Uterus (tissue), 3 donors: ENCODE measurements at regions not wholly inside any gene's neighbourhood (a gene's known extent, or its start where the extent isn't known, plus 50 kb on each side); places are given as distances from the start of the nearest gene placed in this dataset.

Experiments used
- DNase-seq, 2 donors: peaks; one replicate each; pipeline ENCODE4 v3.0.0-alpha.2; 2019 to 2020
- H3K27ac ChIP-seq, 2 donors: fragments of 200-600 bp; sonication (generic); 1 replicate in 1 of 2; 2 replicates in 1 of 2; pipeline ENCODE4 v1.5.1; 2016 to 2018
- H3K27me3 ChIP-seq, 2 donors: fragments of 200-600 bp; sonication (generic); one replicate each; pipeline ENCODE4 v1.5.1; 2018 to 2019; ENCODE audit warnings: control low read depth in 1 of 2
- H3K36me3 ChIP-seq, 2 donors: fragments of 200-600 bp; sonication (generic); one replicate each; pipeline ENCODE4 v1.5.1; 2019; ENCODE audit warnings: control low read depth in 1 of 2
- H3K4me1 ChIP-seq, 2 donors: fragments of 200-600 bp; sonication (generic); one replicate each; pipeline ENCODE4 v1.5.1; 2018 to 2019; ENCODE audit warnings: control low read depth in 1 of 2
- H3K4me3 ChIP-seq, 2 donors: fragments of 200-600 bp; sonication (generic); 1 replicate in 1 of 2; 2 replicates in 1 of 2; pipeline ENCODE4 v1.5.1; 2018 to 2019; ENCODE audit warnings: mild to moderate bottlenecking in 1 of 2
- H3K9me3 ChIP-seq, 2 donors: fragments of 200-600 bp; sonication (generic); one replicate each; pipeline ENCODE4 v1.5.1; 2019; ENCODE audit warnings: control low read depth in 1 of 2
- CTCF ChIP-seq, 4 experiments: fragments of 200-600 bp in 2 of 4; fragments of 450-650 bp in 2 of 4; sonication (generic) in 2 of 4; IDR thresholded peaks; one replicate each; pipeline ENCODE4 v1.5.1; 2016 to 2019; ENCODE audit warnings: antibody characterized with exemption in 4 of 4, mild to moderate bottlenecking in 2 of 4, moderate library complexity in 1 of 4
- POLR2A ChIP-seq, 2 donors: fragments of 450-650 bp; IDR thresholded peaks; one replicate each; pipeline ENCODE4 v1.6.1; 2016; ENCODE audit warnings: antibody characterized with exemption in 2 of 2, mild to moderate bottlenecking in 1 of 2, moderate library complexity in 1 of 2
- intact Hi-C: fragments of 100-400 bp; cut with DNase I; formaldehyde crosslinking; loops from one replicate; pipeline ENCODE4 v1.15.1; 2023; ENCODE audit warnings: low total_unique reads
- donor health status: DM: yes; HTN: yes; CAD: no.

- intact Hi-C loops = no loop called here
- Histone ChIP-seq H3K27me3 (peaks cover 0 to 5% of the 10 kb centered on the region in 2 donors), H3K27ac (no peak overlapping the region), H3K4me3 (no peak overlapping the region), H3K36me3 (no peaks in the 10 kb centered on the region), H3K4me1 (no peaks in the 10 kb centered on the region), H3K9me3 (no peaks in the 10 kb centered on the region)
- no peak for DNase-seq
- no peak for TF ChIP-seq CTCF (IDR thresholded peaks at IDR 0.05)
- no peak for TF ChIP-seq POLR2A (IDR thresholded peaks at IDR 0.05)
Measured at GRCh38 chr1:38528623-38529022, 330.9 kb downstream of the RRAGC start.

- H3K4me3 ChIP-seq = no peak overlapping the region
- intact Hi-C loops = no loop called here
- H3K9me3 ChIP-seq = no peaks in the 10 kb centered on the region
- TF ChIP-seq CTCF (IDR thresholded peaks at IDR 0.05) = no peak
- no peak for TF ChIP-seq POLR2A (IDR thresholded peaks at IDR 0.05)
- H3K4me1 ChIP-seq = no peaks in the 10 kb centered on the region
- no peaks in the 10 kb centered on the region for H3K36me3 ChIP-seq
- peaks cover 0 to 5% of the 10 kb centered on the region in 2 donors for H3K27me3 ChIP-seq
- no peak overlapping the region for H3K27ac ChIP-seq
- no peak for DNase-seq
Measured at GRCh38 chr1:38527373-38527966, 332.1 kb downstream of the RRAGC start.

- no peaks in the 10 kb centered on the region for H3K4me1 ChIP-seq
- H3K36me3 ChIP-seq = no peaks in the 10 kb centered on the region
- H3K9me3 ChIP-seq = no peaks in the 10 kb centered on the region
- TF ChIP-seq CTCF (IDR thresholded peaks at IDR 0.05) = no peak
- no peak for TF ChIP-seq POLR2A (IDR thresholded peaks at IDR 0.05)
- no peak overlapping the region for H3K4me3 ChIP-seq
- H3K27ac ChIP-seq = no peak overlapping the region
- no peak for DNase-seq
- peaks cover 0 to 5% of the 10 kb centered on the region in 2 donors for H3K27me3 ChIP-seq
- intact Hi-C loops = no loop called here
Measured at GRCh38 chr1:38526046-38526445, 333.5 kb downstream of the RRAGC start.

- no peaks in the 10 kb centered on the region for H3K4me1 ChIP-seq
- intact Hi-C loops = no loop called here
- no peak overlapping the region for H3K27ac ChIP-seq
- peaks cover 0 to 5% of the 10 kb centered on the region in 2 donors for H3K27me3 ChIP-seq
- H3K4me3 ChIP-seq = no peak overlapping the region
- no peaks in the 10 kb centered on the region for H3K9me3 ChIP-seq
- DNase-seq = no peak
- no peak for TF ChIP-seq POLR2A (IDR thresholded peaks at IDR 0.05)
- no peak for TF ChIP-seq CTCF (IDR thresholded peaks at IDR 0.05)
- H3K36me3 ChIP-seq = no peaks in the 10 kb centered on the region
Measured at GRCh38 chr1:38525343-38526043, 334.1 kb downstream of the RRAGC start.

GRCh38 chr1:38524025-38524641 is 335.4 kb downstream of the RRAGC start:
- no peaks in the 10 kb centered on the region for H3K4me1 ChIP-seq
- H3K27me3 ChIP-seq = peaks cover 0 to 5% of the 10 kb centered on the region in 2 donors
- no peak overlapping the region for H3K27ac ChIP-seq
- intact Hi-C loops = no loop called here
- no peaks in the 10 kb centered on the region for H3K36me3 ChIP-seq
- H3K4me3 ChIP-seq = no peak overlapping the region
- no peak for DNase-seq
- no peak for TF ChIP-seq CTCF (IDR thresholded peaks at IDR 0.05)
- TF ChIP-seq POLR2A (IDR thresholded peaks at IDR 0.05) = no peak
- H3K9me3 ChIP-seq = no peaks in the 10 kb centered on the region
